HG03064 (cell line): ENCODE measurements at regions not wholly inside any gene's neighbourhood (a gene's known extent, or its start where the extent isn't known, plus 50 kb on each side); places are given as distances from the start of the nearest gene placed in this dataset.
"Not testable (repeated sequence)": the region's sequence is repeated elsewhere in the genome, so short reads cannot be mapped to it uniquely, and the experiment has no call there.

ENCODE experiments used
- ATAC-seq: cut with Tn5 transposase; IDR thresholded peaks from one replicate; pipeline ENCODE4 v1.9.1; 2021; ENCODE audit warnings: low read depth; ENCODE audit not compliant: unreplicated experiment

DNA sequence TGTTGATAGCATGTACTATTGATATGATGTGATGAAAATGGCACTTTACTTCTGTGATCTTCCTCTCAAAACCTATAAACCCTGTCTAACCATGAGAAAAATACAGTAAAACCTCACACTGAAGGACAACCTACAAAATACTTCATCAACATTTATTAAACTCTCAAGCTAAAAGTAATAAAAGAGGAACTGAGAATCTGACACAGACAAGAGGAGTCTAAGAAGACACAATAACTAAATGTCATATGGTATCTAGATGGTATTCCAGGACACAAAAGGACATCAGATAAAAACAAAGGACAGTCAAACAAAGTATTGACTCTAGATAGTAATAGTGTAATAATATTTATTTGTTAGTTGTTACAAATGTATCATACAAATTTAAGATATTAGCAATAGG lies 655.3 kb downstream of the SH3BGRL start:
- no peak for ATAC-seq

DNA sequence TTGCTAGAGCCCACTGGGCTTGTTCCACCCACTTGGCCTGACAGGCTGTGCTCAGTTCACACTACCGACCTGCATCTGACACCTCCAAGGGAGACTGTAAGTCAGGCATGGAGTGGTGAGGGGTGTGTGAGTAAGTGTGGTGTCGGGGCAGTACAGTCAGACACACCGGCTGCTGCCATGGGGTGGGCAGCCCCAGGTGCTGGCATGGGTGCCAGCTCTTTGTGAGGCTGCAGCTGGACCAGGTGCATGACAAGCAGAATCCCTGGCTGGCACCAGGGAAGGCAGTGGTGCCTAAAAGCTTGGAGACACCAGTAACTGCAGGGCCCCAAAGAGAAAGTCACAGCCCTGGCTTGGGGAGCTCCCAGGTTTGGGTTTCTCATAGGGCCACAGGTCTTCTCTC lies 665.0 kb downstream of the SH3BGRL start:
- no peak for ATAC-seq

DNA sequence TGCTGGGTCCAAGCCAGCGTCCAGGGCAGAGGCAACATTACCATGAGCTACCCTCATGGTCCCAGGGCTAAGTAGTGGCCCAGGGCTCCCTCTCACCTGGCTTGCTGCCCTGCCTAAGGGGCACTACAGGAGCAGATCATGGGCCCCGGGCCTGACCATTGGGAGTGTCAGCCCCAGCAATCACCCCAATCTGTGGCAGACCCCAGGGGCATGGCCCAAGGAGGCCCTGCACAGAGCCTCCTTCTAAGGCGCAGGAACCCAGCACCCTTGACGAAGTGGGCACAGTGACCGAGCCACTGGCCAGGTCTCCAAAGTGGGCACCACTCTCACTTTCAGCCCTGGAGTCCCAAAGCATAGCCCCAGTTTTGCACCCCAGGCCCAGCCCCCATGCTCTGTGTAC lies 667.1 kb downstream of the SH3BGRL start:
- no peak for ATAC-seq

DNA sequence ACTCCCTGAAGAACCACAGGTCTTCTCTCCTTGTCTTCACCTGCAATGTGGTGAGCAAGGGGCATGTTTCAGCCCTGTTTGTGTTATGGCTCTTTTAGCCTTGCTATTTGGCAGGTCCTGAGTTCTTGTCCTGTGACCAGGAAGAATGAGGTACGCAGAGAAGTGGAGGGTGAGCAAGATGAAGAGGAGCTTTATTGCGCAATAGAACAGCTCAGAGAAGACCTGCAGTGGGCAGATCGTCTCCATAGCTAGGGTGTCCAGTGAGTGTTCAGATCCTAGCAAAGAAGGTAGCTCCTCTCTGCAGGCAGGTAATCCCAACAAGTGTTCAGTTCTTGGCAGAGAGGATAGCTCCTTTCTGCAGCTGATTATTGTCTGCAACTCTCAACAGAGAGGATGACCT lies 672.9 kb downstream of the SH3BGRL start:
- no peak for ATAC-seq

DNA sequence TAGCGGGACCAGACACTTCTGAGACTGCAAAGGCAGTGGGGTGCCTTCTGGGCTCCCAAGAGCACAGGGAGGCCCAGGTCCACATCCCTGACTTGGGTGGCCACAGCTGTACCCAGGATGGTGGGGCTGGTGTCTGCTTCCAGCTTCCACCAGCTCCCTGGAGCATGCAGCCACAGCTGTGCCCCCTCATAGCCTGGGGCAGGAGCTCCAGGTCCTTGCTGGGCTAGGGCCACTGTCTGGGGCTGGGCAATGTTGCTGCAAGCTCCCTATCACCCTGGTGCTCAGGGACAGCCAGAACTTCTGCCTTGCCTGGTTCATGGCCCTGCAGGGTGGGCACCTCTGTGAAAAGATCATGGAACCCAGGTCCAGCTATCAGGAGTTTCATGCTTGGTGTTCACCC lies 673.9 kb downstream of the SH3BGRL start:
- ATAC-seq, result no peak

DNA sequence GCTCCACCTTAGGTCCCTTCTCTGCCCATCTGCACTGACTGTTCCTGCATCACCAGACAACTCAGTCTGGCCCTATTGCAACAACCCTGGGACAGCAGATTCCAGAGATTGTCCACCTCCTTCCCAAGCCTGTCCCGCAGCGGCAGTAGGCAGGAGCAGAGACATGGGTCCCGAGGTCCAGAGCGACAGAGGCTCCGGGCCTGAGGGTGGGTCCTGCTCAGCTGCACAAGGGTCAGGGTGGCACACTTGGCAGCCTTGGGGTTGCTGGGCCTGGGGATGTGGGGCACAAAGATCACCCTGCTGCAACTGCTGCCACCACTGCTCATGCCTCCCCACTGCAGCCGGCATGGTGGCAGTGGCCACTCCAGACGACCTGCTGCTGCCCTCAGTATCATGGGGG lies 674.5 kb downstream of the SH3BGRL start:
- no peak for ATAC-seq

DNA sequence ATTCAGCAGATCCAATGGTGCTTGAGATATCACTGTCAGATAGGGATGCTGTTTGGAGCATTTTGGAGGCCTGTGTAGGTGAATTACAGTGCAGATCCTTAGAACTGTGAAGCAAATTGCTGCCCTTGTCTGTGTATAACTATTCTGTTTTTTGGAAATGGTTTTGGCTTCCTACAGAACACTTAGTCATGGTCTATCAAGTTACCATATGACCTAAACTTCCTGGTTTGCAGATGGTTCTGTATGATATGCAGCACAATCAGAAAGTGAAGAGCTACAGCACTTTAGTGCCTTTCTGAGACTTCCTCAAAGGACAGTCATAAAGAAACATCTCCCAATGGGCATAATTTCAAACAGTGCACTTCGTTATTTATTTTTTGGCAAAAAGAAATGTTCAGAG lies 688.6 kb downstream of the SH3BGRL start:
- no peak for ATAC-seq

DNA sequence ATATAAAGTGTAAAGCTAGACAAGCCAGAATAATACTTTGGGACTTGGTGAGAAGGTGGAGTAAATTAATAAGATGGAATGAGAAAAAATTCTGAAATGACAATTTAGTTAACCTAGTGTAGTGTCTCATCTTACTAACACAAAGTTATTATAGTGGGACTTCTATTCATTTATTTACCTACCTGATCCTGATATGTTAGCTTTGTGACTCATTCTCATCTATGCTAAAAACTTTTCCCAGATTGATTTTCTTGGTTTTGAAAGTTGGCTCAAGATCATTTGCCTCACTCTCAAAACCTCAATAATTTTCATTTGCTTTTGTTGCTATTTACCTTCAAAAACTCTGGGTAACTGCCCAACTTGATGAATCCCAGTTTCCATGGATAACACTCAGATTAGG lies 698.6 kb downstream of the SH3BGRL start:
- ATAC-seq, result no peak

DNA sequence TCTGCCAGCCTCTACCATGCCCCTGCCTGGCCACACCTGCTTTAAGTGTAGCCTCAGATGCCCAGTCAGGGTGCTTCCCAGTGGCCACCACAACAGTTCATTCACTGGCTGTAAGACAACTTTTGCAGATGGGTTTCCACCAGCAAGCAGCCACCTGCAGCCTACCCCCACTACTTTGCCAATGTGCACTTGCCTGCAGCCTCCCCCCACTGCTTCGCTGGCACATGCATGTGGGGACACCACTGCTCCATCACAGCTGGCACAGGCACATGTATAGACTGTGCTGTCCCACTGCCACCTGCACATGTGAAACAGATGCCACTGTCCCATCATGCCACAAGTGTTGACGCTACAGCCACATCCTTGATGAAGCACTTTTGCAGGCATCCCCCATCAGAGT lies 723.9 kb downstream of the SH3BGRL start:
- ATAC-seq, result no peak

DNA sequence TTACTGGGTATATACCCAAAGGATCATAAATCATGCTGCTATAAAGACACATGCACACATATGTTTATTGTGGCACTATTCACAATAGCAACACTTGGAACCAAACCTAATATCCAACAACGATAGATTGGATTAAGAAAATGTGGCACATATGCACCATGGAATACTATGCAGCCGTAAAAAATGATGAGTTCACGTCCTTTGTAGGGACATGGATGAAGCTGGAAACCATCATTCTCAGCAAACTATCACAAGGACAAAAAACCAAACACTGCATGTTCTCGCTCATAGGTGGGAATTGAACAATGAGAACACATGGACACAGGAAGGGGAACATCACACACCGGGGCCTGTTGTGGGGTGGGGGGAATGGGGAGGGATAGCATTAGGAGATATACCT lies 744.0 kb downstream of the SH3BGRL start:
- not testable (repeated sequence) for ATAC-seq

DNA sequence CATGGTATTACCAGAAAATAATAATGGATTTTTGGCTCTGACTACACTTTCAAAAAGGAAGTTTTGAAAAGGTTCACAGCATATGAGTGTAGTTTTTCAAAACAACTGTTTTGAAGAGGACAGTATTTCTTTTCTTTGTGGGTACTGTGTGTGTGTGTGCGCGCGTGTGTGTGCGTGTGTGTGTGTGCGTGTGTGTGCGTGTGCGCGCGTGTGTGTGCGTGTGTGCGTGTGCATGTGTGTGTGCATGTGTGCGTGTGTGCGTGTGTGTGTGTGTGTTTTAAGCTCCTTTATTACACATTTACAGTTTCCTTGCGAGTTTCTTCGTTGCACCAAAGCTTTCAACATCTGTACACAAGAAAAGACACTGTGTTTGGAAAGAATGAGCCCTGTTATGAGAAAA lies 755.4 kb downstream of the SH3BGRL start:
- ATAC-seq, result no peak

DNA sequence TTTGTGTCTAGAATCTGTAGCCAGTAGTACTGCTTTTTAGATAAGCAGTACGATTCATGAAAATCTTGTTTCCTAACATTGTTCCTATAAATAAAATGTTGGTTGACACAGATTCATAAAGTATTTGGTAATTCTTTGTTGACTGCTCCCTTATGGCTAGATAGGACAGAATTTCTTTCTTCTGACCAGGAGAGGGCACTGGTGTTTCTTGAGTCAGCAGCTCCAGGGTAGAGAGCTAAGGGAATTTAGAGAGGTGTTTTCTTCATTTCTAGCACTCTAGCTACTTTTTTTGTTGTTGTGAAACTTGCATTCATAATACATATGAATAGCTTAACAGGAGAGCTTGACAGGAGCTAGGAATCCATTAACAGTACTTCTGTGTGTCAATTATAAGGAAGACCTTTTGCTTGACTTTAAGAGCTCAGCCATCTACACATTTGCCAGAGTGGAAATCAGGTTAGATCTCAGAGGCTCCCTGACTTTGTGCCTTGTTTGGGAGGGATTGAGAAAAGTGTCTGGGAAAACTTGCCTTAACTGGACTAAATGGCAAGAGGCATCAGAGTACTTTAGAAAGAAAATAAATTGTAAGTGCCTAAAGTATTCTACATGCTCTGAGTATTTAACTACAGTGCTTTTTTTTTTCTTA lies 756.1 kb downstream of the SH3BGRL start:
- ATAC-seq, result no peak

DNA sequence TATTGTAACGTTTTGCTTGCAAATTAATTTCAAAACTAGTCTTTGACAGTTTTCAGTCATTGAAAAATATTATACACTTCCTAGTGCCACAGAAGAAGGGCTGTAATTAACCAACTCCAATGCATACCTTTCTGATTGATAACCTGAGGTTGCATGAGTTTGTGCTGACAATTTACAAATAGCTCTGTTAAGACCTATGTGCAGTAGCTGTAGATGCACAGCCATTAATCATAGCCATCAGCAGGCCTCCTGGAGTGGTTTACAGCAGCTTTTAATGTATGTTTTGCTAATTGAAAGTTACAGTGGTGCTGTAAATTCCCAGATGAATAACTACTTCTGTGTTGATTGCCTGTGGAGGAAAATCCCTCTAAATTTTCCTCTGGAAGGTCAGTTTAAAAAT lies 758.1 kb downstream of the SH3BGRL start:
- no peak for ATAC-seq

DNA sequence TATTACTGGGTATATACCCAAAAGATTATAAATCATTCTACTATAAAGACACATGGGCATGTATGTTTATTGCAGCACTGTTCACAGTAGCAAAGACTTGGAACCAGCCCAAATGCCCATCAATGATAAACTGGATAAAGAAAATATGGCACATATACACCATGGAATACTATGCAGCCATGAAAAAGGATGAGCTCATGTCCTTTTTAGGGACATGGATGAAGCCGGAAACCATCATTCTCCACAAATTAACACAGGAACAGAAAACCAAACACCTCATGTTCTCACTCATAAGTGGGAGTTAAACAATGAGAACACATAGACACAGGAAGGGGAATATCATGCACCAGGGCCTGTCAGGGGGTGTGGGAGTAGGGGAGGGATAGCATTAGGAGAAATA lies 772.5 kb downstream of the SH3BGRL start:
- not testable (repeated sequence) for ATAC-seq

DNA sequence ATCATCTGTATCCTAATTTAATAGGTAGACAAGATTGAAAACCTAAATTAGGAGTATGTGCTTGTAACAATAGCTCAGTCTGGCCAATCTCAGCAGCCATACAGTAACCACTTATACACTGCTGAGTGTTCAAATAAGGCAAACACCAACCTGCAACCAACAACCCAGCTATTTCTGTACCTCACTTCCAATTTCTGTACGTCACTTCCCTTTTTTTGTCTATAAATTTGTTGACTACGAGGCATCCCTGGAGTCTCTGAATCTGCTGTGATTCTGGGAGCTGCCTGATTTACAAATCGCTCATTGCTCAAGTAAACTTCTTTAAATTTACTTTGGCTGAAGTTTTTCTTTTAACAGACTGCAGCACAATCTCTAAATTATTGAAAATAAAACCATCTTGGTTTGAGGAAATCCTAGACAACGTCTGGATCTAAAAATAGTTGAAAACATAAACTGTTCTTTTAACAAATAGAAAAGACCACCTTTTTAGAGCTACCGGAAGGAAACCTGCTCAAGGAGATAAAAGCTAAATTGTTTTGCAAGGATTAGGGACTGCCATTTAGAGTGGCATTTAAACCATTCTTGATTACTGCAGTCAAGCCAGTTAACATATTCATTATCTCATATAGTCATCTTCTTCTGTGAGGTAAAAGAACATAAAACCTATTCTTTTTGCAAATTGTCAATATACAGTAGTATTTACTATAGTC lies 778.1 kb downstream of the SH3BGRL start:
- no peak for ATAC-seq

DNA sequence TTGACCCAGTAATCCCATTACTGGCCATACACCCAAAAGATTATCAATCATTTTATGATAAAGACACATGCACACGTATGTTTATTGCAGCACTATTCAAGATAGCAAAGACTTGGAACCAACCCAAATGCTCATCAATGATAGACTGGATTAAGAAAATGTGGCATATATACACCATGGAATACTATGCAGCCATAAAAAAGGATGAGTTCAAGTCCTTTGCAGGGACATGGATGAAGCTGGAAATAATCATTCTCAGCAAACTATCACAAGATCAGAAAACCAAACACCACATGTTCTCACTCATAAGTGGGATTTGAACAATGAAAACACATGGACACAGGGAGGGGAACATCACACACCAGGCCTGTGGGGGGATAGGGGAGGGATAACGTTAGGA lies 785.3 kb downstream of the SH3BGRL start:
- ATAC-seq, result not testable (repeated sequence)

DNA sequence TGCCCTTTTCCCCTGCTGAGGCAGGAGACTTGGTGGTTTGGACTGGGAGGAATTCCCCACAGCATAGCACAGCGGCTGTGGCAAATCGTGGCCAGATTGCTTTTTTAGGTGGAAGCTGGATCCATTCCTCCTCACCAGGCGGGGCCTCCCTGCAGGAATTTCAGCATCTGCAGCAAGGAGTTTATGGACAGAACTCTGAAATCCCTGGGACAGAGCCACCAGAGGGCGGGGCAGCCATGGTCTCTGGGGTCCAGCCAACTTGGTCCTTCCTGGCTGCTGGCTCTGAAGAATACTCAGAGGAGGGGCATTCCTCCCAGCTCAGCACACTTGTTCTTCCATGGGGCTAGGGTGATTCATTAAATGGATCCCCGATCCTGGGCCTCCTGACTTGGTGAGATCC lies 794.3 kb downstream of the SH3BGRL start:
- no peak for ATAC-seq

DNA sequence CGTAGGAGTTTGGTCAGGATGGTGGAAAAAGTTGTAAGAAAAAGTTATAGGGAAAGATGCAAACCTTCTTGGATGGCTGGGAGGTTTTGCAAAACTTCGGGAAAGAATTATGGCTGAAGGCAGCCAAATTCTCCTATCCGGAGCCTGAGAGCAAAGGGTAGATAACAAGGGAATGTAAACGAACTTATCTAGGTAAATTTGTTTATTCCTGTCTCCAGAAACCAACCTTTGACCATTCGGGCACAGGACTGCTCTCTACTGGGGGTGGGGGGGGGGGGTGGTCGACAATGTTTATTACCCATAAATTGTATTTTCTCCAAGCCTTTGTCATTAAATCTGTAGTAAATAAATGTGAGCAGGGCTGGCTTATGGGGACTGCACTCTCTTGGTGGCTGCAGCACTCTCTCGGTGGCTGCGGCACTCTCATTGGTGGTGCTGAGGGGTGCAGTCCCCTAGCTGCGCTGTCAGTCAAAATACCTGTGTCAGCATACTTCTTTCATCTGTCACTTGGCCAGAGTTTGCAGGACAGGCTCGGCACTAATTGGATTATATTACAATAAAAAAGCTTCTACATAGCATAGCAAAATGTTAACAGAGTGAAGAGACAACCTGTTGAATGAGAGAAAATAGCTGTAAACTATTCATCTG lies 827.8 kb downstream of the SH3BGRL start:
- no peak for ATAC-seq

DNA sequence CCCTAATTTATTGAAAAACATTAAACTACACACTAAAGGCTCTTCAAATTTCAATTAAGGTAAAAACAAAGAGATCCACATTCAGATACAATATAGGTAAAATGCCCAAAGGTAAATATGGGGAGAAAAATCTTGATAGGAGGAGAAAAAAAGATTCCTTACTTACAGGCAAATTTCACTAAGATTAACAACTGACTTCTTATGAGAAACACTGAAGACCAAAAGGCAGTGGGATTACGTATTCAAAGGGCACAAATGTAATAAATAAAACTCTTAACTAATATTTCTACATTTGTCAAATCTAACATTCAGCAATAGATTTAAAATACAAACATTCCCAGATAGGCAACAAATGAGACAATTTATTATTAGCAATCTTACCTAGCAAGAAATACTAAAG lies 829.3 kb downstream of the SH3BGRL start:
- ATAC-seq, result no peak

DNA sequence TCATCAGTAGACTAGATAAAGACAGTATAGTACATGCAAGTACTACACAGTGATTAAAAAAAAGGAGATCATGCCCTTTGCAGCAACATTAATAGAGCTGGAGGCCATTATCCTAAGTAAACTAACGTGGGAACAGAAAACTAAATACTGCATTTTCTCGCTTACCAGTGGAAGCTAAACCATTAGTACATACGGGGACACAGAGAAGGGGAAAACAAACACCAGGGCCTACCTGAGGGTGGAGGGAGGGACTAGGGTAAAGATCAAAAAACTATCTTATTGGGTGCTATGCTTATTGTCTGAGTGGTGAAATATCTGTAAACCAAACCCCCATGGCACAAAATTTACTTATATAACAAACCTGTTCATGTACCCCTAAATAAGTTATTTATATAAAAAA lies 836.9 kb downstream of the SH3BGRL start:
- ATAC-seq, result no peak

DNA sequence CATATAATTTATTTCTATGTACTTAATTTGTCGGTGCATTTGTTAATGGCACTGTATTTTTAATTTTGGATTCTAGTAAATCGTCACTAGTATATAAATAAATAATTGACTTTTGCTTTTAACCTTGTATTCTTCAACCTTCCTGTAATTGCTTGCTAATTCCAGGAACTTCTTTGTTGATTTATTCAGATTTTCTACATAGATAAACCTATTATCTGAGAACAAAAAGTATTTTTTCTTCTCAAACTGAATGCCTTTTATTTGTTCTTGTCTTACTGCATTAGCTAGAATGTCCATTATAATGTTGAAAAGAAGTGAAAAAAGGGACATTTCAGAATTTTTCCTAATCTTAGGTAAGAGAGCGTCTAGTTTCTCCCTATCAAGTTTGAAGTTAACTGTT lies 839.1 kb downstream of the SH3BGRL start:
- ATAC-seq, result no peak

DNA sequence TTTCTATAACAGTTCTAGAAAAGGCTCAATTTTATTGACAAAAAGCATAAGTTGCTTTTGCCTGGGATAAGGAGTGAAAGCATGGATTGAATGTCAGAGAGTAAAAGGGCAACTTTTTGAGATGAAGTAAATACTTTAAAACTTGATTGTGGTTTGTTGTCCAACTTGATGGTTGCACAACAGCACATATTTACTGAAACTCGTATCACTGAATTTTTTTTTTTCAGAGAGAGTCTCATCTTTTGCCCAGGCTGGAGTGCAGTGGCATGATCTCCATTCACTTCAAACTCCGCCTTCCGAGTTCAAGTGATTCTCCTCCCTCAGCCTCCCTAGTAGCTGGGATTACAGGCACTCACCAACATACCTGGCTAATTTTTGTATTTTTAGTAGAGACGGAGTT lies 856.8 kb downstream of the SH3BGRL start:
- ATAC-seq, result no peak
